Effector memory CD4-positive, alpha-beta T cell (primary cell): ENCODE measurements at regions not wholly inside any gene's neighbourhood (a gene's known extent, or its start where the extent isn't known, plus 50 kb on each side); places are given as distances from the start of the nearest gene placed in this dataset.
"Not testable (repeated sequence)": the region's sequence is repeated elsewhere in the genome, so short reads cannot be mapped to it uniquely, and the experiment has no call there.

Source experiments
- DNase-seq, 3 donors: peaks; one replicate each; pipeline ENCODE4 v3.0.0-alpha.2; 2020
- H3K27ac ChIP-seq: 2 replicates; pipeline ENCODE4 v1.7.0; 2013; ENCODE audit warnings: mild to moderate bottlenecking, low read length, moderate library complexity; ENCODE audit not compliant: insufficient read depth, poor library complexity, severe bottlenecking
- H3K27me3 ChIP-seq: replicated peaks from 2 replicates; pipeline ENCODE4 v1.7.0; 2013; ENCODE audit warnings: mild to moderate bottlenecking, low read length; ENCODE audit not compliant: insufficient read depth, control insufficient read depth, poor library complexity, severe bottlenecking
- H3K36me3 ChIP-seq: 2 replicates; pipeline ENCODE4 v1.7.0; 2013; ENCODE audit warnings: mild to moderate bottlenecking, low read length, moderate library complexity; ENCODE audit not compliant: control insufficient read depth, insufficient read depth
- H3K4me1 ChIP-seq: 2 replicates; pipeline ENCODE4 v1.7.0; 2013; ENCODE audit warnings: low read length, mild to moderate bottlenecking; ENCODE audit not compliant: control insufficient read depth, insufficient read depth, poor library complexity, severe bottlenecking
- H3K4me3 ChIP-seq: 2 replicates; pipeline ENCODE4 v1.7.0; 2013; ENCODE audit warnings: low read length, low read depth, mild to moderate bottlenecking; ENCODE audit not compliant: insufficient read depth, poor library complexity, severe bottlenecking
- H3K9me3 ChIP-seq: 2 replicates; pipeline ENCODE4 v1.7.0; 2013; ENCODE audit warnings: mild to moderate bottlenecking, low read length, moderate library complexity; ENCODE audit not compliant: control insufficient read depth

DNA sequence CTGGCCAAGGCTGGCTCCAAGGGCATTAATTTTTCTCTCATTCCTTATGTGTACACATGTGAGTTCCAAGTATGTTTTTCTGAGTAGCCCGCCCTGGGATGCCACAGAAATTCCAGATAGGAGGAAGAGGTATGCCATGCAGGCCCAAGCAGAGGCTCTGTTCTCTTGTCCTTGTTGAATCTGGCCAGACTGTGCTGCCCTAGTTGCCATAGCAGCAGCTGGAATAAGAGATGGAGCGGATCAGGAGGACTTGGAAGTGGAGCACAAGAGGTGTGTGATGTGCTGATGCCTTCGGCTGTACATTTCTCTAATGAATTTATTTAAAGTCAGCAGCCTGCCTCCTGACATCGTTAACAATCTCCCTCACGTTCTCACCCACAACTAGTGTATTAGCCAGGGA, 235.6 kb upstream of the RPS23 start:
- Histone ChIP-seq H3K4me3 (no peak overlapping the region), H3K9me3 (no peaks in the 10 kb centered on the region)
- no peak for DNase-seq

DNA sequence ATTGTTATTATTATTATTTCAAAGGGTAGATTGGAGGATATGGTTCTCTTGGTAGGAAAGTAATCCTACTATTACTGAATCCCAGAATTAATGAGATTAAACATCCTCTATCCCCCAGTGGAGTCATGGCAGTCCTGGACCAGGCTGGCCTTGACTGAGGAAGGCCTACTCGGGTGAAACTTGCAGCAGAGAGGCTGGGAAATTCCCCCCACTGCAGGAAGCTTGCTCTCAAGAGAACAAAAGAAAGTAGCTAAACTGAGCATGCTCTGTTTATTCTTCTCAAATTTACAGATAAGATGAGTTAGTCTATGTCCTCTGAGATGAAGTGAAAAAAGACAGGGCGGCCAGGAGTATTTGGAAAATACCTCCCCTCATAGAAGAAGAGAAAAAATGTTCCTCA, 233.9 kb upstream of the RPS23 start:
- Histone ChIP-seq H3K4me1 (no peaks in the 10 kb centered on the region), H3K27ac (no peak overlapping the region), H3K9me3 (no peaks in the 10 kb centered on the region), H3K36me3 (no peaks in the 10 kb centered on the region), H3K4me3 (no peak overlapping the region), H3K27me3 (no peaks in the 10 kb centered on the region)
- no peak for DNase-seq

More for the DNA sequence above, 235.6 kb upstream of the RPS23 start:
- Histone ChIP-seq H3K27me3 (no peaks in the 10 kb centered on the region), H3K4me1 (no peaks in the 10 kb centered on the region), H3K27ac (no peak overlapping the region), H3K36me3 (no peaks in the 10 kb centered on the region)

DNA sequence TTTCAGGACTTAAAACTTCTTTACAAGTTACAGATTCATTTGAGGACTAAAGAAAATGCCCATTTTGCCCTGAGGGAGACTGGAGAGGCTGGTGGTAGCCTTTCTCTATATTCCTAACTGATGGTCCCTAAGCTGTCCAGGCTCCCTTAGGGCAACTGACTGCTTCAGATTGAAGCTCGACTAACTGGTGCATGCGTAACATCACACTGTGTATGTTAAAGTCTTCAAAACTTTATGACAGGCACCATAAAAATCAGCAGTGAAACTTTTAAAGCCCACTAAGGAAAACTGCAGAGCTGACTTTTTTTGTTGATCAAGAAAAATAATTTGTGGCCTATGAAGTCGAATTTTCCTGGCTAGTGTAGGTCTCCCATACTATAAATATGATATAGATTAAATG, 233.0 kb upstream of the RPS23 start:
- DNase-seq: no peak
- H3K27me3 ChIP-seq: no peaks in the 10 kb centered on the region
- H3K9me3 ChIP-seq: no peaks in the 10 kb centered on the region
- no peak overlapping the region for H3K4me3 ChIP-seq
- no peaks in the 10 kb centered on the region for H3K36me3 ChIP-seq
- H3K4me1 ChIP-seq: no peaks in the 10 kb centered on the region
- no peak overlapping the region for H3K27ac ChIP-seq

DNA sequence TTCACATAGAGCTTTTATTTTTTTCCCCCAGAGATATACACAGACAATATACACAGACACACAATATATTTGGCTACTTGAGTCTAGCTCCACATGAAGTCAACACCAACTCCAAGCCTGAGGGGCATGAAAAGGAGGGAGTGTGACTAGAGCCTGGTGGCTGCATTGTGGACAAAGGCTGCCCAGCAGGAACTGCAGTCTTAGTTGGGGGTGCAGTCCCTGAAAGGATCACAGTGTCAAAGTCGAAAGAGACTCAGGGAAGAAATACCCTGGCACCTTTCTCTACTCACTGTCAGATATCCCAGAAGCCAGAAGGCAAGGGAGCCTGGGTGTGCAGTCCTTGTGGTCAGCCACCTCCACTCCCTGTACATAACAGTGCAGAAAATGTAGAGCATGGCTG, 231.6 kb upstream of the RPS23 start:
- no peaks in the 10 kb centered on the region for H3K36me3 ChIP-seq
- H3K9me3 ChIP-seq: no peaks in the 10 kb centered on the region
- no peak for DNase-seq
- no peak overlapping the region for H3K4me3 ChIP-seq
- no peak overlapping the region for H3K27ac ChIP-seq
- no peaks in the 10 kb centered on the region for H3K27me3 ChIP-seq
- no peaks in the 10 kb centered on the region for H3K4me1 ChIP-seq

DNA sequence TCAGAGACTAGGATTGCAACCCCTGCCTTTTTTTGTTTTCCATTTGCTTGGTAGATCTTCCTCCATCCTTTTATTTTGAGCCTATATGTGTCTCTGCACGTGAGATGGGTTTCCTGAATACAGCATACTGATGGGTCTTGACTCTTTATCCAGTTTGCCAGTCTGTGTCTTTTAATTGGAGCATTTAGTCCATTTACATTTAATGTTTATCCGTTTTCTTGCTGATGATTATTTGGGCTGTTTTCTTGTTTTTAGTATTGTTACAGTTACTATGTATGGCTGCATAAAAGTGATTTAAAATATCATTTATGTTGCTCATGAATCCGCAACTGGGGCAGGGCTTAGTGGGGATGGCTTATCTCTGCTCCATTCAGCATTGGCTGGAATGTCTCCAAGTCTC, 228.2 kb upstream of the RPS23 start:
- not testable (repeated sequence) for H3K9me3 ChIP-seq

DNA sequence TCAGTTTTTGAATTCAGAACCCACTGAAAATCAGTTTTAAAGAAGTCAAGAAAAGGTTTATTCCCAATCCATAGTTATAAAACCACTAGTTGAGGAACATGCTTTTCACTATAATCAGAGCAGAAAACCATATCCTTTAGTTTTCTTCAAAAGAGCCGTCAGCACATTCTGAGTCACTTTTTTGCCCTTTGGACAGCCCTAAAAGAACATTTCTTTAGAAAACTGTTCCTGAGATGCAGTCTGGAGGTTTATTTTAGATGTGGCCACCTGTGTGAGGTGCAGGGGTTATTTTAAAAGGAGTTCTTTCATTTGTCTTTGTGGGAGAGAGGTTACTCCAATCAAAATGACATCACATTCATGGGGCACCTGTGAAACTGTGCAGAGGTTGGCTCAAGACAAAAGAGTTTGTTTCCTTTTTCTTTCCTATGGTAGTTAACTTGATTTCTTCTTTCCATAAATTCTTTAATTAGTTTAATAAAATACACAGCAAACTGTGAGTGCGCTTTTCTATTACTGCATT, 221.6 kb upstream of the RPS23 start:
- H3K4me3 ChIP-seq: no peak overlapping the region
- DNase-seq: no peak
- H3K9me3 ChIP-seq: no peaks in the 10 kb centered on the region
- H3K27ac ChIP-seq: no peak overlapping the region
- H3K36me3 ChIP-seq: no peaks in the 10 kb centered on the region
- H3K27me3 ChIP-seq: no peaks in the 10 kb centered on the region
- no peaks in the 10 kb centered on the region for H3K4me1 ChIP-seq

More for the DNA sequence above, 228.2 kb upstream of the RPS23 start:
- H3K4me1 ChIP-seq, H3K27ac ChIP-seq, H3K27me3 ChIP-seq, H3K4me3 ChIP-seq, H3K36me3 ChIP-seq, DNase-seq: not testable (repeated sequence)

DNA sequence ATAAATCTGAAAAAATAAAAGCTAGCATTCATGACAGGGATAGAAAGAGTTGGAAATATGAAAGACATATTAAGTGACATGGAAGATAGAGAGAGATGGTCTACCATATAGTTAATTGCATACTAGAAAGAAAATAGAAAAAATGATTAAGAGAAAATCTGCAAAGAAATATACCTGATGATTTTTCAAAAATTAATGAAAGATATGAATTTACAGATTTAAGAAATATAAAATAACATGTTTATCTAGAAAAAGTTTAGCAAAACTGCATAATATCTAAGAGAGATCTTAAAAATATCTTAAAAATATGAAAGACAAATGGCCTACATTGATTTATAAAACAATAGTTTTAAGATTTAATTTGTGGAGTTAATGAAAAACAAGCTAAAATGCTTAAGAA, 219.1 kb upstream of the RPS23 start:
- no peak overlapping the region for H3K4me3 ChIP-seq
- H3K4me1 ChIP-seq: no peaks in the 10 kb centered on the region
- no peaks in the 10 kb centered on the region for H3K9me3 ChIP-seq
- DNase-seq: no peak
- no peak overlapping the region for H3K27ac ChIP-seq
- no peaks in the 10 kb centered on the region for H3K27me3 ChIP-seq
- no peaks in the 10 kb centered on the region for H3K36me3 ChIP-seq

DNA sequence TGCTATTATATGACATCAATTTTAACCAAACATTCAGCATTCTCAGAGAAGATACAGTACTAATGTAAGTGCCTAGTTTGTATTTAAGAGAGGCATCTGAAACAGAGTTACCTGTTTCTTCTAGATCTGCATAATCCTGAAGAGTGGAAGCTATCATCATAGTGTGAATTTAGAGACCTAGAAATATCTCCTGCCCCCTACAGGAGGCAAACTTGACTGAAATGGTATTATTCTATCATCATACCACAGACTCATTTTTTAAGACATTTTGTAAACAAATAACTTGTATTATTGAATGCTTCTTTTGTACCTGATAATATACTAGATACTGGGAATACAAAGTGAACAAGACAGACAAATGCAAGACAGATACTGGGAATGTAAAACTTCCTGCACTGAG, 216.8 kb upstream of the RPS23 start:
- DNase-seq: no peak
- H3K27ac ChIP-seq: no peak overlapping the region

DNA sequence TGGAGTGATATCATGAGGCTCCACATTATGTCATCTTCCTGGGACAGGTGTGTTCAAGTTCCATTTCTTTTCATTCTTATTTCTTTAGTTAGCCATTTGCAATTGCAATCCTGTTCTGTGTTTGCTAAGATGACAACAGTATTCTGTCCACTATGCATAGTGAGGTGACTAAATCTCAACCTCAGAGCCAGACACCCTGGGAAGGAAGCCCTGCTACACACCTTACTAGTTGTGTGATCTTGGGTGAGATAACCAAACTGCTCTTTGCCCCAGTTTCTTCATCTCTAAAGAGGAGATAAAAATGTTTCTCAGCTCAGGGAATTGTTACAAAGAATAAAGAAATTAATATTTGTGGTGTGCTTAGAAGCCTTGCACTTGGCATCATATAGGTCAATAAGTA, 215.1 kb upstream of the RPS23 start:
- H3K4me1 ChIP-seq: no peaks in the 10 kb centered on the region
- no peaks in the 10 kb centered on the region for H3K36me3 ChIP-seq
- H3K27me3 ChIP-seq: no peaks in the 10 kb centered on the region
- DNase-seq: no peak
- H3K27ac ChIP-seq: no peak overlapping the region
- no peaks in the 10 kb centered on the region for H3K9me3 ChIP-seq
- H3K4me3 ChIP-seq: no peak overlapping the region

More for the DNA sequence above, 216.8 kb upstream of the RPS23 start:
- H3K27me3 ChIP-seq: no peaks in the 10 kb centered on the region
- no peak overlapping the region for H3K4me3 ChIP-seq
- H3K36me3 ChIP-seq: no peaks in the 10 kb centered on the region
- no peaks in the 10 kb centered on the region for H3K4me1 ChIP-seq
- H3K9me3 ChIP-seq: no peaks in the 10 kb centered on the region

DNA sequence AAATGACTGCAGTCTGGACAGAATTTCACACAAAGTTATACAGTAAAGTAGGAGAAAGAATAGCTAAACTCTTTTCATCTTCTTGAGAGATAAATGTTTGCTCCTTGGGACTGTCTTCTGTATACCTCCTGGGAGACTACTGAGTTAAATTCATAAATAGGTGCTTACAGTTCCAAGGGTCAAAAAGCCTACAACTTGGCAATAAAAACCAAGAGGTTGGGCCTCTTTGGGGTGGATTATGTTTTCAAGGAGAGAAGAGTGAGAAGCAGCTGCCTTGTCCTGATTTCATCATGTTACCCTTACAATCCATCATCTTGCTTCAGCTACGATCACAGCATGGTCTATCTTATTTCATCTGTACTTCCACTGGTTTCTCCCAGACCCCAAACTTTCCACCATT, 213.2 kb upstream of the RPS23 start:
- no peaks in the 10 kb centered on the region for H3K9me3 ChIP-seq
- H3K27ac ChIP-seq: no peak overlapping the region
- H3K36me3 ChIP-seq: no peaks in the 10 kb centered on the region
- H3K4me3 ChIP-seq: no peak overlapping the region
- no peaks in the 10 kb centered on the region for H3K27me3 ChIP-seq
- H3K4me1 ChIP-seq: no peaks in the 10 kb centered on the region
- no peak for DNase-seq

DNA sequence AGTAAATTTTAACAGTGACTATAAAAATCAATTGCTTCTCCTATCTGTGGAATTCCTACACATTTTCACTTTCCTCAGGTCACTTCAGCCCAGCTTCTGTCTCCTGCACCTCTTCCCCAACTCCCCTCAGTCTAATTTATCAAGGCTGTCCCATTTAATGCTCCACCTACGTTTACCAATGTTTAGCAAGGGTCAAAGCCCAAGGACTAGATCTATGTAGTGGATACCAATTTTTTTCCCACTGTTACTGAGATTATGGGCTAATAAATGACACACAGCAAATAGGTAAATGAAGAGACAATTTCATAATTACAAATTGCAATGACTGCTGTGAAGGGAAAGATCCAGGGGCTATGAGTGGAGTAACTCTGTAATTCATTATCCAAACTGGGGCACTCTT, 211.5 kb upstream of the RPS23 start:
- Histone ChIP-seq H3K36me3 (no peaks in the 10 kb centered on the region), H3K9me3 (no peaks in the 10 kb centered on the region), H3K27me3 (no peaks in the 10 kb centered on the region), H3K27ac (no peak overlapping the region), H3K4me1 (no peaks in the 10 kb centered on the region), H3K4me3 (no peak overlapping the region)
- no peak for DNase-seq
